ENCODE measurements at regions not wholly inside any gene's neighbourhood (a gene's known extent, or its start where the extent isn't known, plus 50 kb on each side); places are given as distances from the start of the nearest gene placed in this dataset.
A peak's percentile ranks its signal among the peaks of the same experiment; 100 is the strongest.
"Not testable (repeated sequence)": the region's sequence is repeated elsewhere in the genome, so short reads cannot be mapped to it uniquely, and the experiment has no call there.

DNA sequence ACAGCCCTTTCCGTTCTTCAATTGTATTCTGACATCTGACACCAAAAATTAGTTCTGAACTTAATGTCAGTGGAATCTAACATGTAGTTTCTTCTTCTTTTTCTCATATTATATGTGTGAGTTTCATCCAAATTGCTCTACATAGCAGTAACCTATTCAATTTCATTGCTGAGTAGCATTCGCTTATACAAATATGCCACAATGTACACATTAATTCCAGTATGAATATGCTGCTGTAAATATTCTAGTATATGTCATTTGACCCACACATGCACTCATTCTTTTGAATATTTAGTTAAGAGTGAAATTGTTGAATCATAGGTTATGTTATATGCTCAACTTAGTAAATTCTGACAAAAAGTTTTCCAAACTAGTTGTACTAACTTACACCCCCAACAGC lies 550.9 kb downstream of the CHSY3 start:
- no peak for DNase-seq

DNA sequence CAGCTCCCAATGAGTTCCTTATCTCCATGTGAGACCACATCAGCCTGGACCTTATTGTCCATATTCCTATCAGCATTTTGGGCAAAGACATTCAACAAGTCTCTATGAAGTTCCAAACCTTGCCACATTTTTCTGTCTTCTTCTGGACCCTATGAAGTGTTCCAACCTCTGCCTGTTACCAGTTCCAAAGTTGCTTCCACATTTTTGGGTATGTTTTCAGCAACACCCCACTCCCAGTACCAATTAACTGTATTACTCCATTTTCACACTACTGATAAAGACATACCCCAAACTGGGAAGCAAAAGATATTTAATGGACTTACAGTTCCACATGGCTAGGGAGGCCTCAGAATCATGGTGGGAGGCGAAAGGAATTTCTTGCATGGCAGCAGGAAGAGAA lies 548.5 kb downstream of the CHSY3 start:
- DNase-seq, result no peak

DNA sequence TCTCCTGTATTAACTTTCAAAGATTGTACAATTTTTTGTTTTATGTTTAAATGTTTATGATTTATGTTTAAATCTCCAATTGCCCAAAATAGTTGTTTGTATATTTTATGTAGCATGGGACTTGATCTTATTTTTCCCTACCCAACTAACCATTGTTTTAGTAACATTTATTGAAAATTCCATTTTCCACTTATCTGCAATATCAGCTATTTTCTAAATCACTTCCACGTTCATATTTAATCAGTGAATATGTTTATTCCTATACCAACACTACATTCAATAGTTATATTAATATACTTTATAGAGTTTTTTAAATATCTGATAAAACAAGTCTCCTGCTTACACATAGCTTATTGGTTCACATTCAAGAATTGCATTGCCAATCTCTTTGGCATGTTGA lies 532.2 kb downstream of the CHSY3 start:
- no peak for DNase-seq

DNA sequence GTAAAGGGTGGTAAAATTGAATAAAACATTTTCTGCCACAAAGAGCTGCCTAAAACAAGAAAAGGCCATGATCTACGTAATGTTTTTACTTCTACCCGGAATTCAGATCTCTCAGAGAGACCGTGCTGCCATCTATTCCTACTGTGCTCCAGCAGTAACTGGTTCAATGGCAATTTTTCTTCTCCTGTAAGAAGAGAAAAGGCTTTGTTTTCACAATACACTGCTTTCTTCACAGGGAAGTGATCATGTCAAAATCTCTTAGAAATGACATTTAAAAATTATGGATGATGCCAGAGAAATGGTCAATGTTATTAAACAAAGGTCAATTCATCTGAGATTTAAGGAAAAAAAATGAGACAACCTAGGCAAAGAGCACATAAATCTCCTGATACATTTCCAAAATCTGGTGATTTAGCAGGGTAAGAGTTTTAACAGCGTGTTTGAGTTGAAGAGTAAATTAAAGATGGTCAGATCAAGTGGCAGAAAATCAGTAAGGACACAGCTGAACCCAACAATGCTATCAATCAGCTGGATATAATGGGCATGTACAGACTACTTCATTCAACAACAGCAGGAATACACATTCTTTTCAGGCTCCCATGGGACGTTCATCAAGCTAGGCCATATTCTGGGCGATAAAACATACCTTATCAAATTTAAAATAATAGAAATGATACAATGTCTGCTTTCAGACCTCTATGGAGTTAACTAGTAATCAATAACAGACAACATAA lies 523.1 kb downstream of the CHSY3 start:
- no peak for DNase-seq

DNA sequence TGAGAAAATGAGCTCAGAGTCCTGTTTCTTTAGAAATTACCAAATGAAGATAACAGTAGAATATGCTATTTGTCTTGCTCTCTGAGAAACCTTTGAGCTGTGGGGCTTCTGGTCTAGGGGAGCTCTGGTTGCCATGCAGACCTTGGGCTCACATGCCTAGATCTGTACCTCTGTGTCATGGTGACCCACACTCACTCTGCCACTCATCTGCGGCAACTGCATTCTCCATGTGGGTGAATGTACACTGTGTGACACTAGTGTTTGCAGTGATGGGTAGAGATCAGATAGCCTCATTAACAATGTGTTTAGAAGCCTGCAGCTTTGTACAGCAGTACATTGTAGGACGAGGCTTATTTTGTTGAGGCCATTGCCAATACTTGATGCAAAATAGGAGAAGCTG lies 521.2 kb downstream of the CHSY3 start:
- no peak for DNase-seq

DNA sequence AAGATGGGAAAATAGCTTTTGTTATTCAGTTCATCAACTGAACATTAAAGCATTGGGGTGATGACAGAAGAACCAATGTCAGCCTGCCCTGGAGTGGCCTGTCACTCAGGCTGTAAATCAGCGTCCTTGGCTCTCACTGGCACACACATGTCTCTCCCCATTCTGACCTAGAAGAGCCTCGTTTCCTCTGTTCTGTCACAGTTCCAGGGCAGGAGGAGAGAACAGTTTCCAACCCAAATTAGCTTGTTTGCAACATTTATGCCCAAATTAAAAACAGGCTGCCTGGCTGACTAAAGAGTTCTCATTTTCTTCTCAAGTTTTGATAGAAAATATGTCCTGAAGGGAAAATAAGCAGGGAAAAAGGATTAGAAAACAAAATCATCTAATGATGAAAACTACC lies 520.1 kb downstream of the CHSY3 start:
- peak; percentile 3 for DNase-seq

DNA sequence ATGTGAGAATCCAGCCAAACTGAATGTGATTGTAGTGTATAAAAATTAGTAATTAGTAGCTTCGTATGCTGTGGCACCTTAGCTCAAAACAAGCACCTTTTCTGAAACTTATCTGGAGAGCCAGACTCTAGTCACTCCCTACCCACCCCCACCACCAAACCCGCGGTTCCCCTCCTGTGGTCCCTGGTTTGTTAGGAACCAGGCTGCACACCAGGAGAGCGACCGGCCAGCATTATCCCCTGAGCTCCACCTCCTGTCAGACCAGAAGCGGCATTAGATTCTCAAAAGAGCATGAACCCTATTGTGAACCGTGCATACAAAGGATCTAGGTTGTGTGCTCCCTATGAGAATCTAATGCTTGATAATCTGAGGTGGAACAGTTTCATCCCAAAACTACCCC lies 498.6 kb downstream of the CHSY3 start:
- DNase-seq, result no peak

DNA sequence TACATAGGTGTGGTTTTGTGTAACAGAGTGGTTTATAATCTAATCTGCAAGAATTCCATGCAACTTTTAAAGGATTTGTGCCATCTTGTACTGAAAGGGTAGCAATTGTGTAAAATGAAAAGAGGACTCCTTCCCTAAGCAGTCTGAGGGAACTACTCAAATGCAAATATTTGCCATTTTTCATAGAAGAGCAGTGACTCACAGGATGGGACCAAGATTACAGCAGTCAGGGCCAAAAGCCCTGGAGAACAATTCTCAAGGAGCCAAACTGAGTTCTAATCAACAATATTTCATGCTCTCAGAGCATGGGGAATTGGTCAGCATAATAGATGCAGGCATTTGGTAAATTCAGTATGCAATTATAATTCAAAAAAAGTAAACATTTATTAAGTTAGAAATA lies 495.8 kb downstream of the CHSY3 start:
- DNase-seq, result peak; percentile 71

DNA sequence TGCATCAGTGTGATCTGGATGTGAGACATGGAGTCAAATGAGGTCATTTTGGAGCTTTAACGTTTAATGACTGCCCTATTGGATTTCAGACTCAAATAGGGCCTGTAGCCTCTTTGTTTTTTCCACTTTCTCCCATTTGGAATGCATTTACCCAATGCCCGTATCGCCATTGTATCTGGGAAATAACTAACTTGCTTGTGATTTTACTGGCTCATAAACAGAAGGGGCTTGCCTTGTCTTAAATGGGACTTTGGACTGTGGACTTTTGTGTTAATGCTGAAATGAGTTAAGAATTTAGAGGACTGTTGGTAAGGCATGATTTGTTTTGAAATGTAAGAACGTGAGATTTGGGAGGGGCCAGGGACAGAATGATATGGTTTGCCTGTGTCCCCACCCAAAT lies 494.6 kb downstream of the CHSY3 start:
- DNase-seq, result no peak

DNA sequence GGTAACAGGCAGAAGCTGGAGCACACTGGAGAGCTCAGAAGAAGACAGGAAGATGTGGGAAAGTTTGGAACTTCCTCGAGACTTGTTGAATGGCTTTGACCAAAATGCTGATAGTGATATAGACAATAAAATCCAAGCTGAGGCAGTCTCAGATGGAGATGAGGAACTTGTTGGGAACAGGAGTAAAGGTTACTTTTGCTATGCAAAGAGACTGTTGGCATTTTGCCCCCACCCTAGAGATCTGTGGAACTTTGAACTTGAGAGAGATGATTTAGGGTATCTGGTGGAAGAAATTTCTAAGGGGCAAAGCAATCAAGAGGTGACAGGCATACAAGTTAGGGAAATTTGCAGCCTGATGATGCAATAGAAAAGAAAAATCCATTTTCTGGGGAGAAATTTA lies 493.5 kb downstream of the CHSY3 start:
- DNase-seq, result not testable (repeated sequence)

DNA sequence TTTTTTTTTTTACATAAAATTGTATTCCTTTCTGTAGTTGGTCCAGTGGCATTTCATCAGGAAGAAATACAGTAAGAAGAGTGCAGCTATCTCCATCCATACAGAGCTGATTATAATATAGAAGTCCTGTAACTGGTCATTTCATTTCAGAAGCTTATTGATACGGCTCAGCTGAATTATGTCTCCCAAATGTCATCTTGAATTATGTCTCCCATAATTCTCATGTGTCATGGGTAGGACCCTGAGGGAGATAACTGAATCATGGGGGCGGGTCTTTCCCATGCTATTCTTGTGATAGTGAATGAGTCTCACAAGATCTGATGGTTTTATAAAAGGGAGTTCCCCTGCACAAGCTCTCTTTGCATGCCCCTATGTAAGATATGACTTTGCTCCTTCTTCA lies 492.9 kb downstream of the CHSY3 start:
- DNase-seq, result no peak

DNA sequence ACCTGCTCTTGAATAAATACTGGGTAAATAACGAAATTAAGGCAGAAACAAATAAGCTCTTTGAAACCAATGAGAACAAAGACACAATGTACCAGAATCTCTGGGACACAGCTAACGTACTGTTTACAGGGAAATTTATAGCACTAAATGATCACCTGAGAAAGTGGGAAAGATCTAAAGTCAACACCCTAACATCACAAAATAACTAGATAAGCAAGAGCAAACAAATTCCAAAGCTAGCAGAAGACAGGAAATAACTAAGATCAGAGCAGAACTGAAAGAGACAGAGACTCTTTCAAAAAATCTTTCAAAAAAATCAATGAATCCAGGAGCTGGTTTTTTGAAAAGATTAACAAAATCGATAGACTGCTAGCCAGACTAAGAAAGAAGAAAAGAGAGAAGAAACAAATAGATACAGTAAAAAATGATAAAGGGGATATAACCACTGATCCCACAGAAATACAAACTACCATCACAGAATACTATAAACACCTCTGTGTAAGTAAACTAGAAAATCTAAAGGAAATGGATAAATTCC lies 487.5 kb downstream of the CHSY3 start:
- DNase-seq, result not testable (repeated sequence)

DNA sequence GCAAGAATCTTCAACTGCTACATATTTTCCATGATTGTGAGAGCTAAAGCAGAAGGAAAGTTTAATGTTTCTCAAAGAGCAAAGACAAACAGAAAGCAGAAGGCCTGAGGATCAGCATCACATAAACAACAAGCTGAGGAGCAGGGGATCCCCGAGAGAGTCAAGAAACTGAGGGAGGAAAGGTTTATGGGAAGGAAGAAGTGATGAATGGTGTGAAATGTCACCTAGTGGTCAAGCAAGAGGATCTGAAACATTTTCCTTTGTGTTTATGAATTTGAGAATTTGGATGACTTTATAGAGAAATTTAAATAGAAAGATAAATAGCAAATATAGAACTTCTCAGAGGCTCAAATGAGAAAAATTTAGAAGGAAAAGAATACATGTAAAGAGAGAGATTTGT lies 481.9 kb downstream of the CHSY3 start:
- no peak for DNase-seq

DNA sequence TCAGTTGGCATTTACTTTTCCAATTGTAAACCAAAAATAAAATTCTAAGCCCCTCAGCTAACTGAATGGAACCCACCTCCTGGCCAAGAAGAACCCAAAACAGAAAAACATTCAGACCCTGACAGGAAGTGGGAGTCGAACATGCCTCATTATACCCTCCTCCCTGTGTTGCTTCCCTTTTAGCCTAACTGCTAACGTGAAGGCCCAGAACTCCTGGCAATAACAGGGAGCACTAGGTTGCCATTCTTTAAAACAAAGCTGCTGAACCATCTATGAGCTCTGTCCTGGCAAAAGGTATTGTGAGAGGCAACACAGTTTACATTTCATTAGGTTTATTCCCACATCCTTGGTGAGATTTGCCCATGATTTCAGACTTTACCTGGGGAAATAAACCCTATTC lies 481.4 kb downstream of the CHSY3 start:
- DNase-seq, result no peak

DNA sequence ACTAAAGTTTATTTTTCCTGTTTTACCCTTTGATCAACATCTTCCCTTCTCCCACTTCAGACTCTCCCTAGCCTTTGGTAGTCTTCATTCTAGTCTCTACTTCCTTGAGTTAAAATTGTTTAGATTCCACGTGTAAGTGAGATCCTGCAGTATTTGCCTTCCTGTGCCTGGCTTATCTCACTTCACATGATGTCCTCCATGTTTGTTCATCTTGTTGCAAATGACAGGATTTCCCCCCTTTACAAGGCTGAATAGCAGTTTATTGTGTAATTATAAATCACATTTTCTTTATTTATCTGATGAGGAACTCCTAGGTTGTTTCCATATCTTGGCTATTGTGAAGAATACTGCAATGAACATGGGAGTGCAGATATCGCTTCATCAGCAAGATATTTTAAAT lies 461.7 kb downstream of the CHSY3 start:
- no peak for DNase-seq

DNA sequence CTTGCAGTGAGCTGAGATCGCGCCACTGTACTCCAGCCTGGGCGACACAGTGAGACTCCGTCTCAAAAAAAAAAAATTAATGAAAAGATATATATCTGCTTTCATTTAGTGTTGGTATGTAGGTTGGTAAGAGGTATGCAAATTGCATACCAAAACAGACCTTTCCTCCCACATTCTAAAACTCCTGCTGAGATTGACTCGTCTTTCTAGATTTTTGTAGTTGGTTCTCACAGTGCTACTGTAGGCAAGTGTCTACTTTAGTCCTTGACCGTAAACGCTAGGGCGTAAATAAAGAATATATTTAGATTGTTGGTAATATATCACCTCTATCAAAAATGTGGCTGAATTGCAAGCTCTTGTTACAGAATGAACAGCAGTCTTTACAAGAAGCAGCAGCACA lies 445.9 kb downstream of the CHSY3 start:
- peak; percentile 23 for DNase-seq

DNA sequence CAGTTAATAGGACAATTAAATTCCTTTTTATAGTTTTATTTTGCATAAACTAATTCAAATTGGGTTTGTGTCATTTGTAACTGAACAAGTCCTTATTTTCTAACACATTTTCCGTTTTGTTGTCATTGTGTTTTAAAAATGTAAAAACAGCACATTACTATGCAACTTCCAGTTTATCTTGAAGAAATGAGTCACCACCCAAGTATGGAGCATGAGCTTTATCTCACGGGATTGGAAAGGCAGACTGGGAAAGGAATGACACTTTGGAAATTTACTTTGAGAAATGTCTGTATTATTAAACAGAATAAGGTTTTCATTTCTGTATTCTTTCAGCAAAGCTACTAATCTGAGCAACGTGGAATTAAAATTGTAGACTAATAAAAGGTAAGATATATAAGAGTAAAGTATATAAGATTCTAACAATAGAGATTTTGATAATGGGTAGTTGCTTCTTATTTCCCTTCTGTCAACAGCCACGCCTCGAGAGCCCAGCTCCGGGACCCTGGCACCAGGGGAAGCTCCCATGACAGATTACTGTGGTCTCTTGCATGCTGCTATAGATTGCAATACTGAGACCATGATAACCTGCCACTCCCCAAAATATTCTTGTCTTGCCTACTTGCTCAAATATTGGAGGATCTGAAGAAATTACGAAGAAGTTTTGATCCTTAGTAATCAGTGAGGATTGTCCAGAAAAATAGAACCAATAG lies 433.1 kb downstream of the CHSY3 start:
- DNase-seq, result peak; percentile 76

DNA sequence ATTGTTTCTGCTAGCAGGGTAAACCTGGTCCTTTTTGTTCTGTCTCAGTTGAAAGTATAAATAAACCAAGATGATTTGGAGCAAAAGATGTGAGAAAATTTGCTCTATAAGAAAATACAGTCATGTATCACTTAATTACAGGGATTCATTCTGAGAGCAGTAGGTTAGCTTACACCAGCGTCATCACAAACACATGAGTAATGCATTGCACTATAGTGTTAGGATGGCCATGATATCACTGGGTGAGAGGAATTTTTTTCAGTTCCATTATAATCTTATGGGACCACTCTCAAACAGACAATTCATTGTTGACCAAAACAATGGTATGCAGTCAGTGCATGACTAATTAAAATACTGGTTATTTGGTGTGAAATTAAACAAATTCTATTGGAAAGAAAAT lies 430.9 kb downstream of the CHSY3 start:
- no peak for DNase-seq

DNA sequence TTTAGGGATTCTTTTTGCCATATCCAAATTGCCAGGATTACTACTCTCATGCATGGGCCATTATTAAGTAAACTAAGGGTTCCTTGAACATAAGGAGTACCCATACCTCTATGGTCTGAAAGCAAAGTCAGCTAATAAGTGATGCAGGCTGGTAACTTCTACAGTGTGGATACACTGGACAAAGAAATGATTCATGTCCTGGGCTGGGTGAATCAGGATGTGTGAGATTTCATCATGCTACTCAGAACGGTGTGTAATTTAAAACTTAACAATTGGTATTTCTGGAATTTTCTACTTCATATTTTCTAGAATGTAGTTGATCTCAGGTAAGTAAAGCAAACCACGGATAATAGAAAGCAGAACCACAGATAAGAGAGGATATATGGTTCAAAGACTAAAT lies 428.8 kb downstream of the CHSY3 start:
- peak; percentile 73 for DNase-seq

DNA sequence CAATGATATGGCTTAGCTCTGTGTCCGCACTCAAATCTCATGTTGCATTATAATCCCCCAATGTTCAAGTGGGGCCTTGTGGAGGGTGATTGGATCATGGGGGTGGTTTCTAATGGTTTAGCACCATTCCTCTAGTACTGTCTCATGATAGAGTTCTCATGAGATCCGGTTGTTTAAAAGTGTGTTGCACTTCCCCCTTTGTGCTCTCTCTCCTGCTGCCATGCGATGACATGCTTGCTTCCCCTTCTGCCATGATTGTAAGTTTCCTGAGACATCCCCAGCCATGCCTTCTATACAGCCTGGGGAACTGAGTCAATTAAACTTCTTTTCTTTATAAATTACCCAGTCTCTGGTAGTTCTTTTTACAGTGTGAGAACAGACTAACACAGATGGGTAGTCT lies 427.1 kb downstream of the CHSY3 start:
- no peak for DNase-seq

DNA sequence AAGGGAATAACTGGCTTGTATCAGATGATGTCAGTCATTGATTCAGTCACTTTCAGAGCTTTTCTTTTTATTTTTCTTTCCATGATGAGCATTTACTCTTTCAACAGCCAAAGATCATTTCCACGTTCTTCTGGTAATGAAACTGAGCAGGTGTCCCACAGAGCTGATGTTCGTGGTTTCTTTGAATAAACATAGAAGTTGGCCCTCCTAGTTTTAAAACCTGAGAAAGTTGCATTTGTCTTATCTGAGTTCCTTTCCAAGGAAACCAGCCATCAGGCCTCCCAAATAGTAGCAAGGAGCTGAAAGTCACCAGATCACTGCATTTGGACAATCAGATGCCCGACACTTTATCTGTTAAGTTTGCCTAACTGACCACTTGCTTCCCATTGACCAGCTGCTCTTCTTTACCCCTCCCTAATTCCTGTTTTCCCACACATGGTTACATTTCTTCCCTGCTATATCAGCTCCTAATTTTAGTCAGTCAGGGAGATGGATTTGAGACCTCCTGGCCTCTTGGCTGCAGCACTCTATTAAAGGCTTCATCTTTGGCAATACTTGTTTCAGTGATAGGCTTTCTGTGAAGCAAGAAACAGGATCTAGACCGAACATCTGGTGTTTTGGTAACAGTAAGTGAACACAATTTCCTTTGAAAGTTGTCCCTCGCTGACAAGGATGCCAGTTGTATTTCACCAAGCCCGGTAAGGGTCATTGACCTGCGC lies 420.8 kb downstream of the CHSY3 start:
- no peak for DNase-seq

DNA sequence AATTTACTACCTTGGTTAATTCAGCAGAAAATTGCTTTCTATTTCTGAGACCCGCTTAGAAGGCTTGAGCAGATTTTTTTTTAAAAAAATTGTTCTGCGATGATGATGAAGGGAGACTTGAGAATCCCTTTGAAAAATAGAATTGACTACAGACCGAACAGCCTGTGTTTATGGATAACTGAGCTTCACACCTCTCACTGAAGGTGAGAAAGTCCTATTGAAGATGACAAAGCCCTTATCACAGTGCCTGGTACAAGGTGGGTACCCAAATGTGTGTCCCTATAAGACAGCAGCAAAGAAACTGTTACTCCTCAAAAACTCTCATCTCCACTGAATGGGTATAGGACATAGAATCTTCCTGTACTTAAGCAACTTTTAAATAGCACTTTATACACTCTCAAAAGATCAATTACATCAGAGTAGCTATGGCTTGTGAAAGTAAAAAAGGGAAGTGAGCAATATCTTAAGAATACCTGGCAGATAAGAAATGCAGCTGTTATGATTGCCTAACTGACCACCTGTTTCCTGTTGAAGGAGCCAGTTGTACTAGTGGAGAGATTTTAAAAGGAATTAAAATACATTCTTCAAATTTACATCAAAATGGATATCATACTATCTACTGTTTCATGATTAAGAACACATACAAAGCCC lies 419.7 kb downstream of the CHSY3 start:
- peak; percentile 30 for DNase-seq

DNA sequence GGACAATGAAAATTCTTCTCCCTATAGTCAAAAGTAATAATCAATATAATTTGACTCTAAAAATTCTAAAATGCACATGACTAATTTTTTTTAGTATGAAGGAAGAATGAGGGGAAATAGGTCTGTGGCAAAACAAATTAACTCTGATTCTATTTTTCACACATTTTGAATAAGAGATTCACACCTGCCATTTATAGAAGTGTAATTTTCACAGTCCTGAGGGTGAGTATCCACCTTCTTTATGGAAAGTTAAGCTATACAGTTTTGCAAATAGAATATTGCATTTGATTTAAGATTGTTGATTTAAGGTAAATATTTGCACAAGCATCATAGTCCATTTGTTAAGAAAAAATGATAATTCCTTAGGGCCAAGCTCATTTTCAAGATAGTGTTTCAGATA lies 417.7 kb downstream of the CHSY3 start:
- DNase-seq, result no peak

All from fibroblast of skin of abdomen (primary cell).